Glutamatergic neuron (in vitro differentiated cells): ENCODE measurements at regions not wholly inside any gene's neighbourhood (a gene's known extent, or its start where the extent isn't known, plus 50 kb on each side); places are given as distances from the start of the nearest gene placed in this dataset.

Source experiments
- DNase-seq: peaks from one replicate; pipeline ENCODE4 v3.0.0; 2022
- H3K27ac Mint-ChIP-seq: one replicate; pipeline ENCODE4 v1.8.0; 2020; ENCODE audit warnings: mild to moderate bottlenecking, mixed read lengths, inconsistent platforms; ENCODE audit not compliant: unreplicated experiment
- H3K27me3 Mint-ChIP-seq: one replicate; pipeline ENCODE4 v1.8.0; 2020; ENCODE audit warnings: mild to moderate bottlenecking, moderate library complexity, mixed read lengths, inconsistent platforms; ENCODE audit not compliant: unreplicated experiment
- H3K36me3 Mint-ChIP-seq: one replicate; pipeline ENCODE4 v1.8.0; 2020; ENCODE audit warnings: mild to moderate bottlenecking, mixed read lengths, inconsistent platforms; ENCODE audit not compliant: unreplicated experiment
- H3K4me1 Mint-ChIP-seq: one replicate; pipeline ENCODE4 v1.8.0; 2020; ENCODE audit warnings: mild to moderate bottlenecking, low read depth, mixed read lengths, inconsistent platforms; ENCODE audit not compliant: unreplicated experiment
- H3K4me3 Mint-ChIP-seq: one replicate; pipeline ENCODE4 v1.8.0; 2020; ENCODE audit warnings: mild to moderate bottlenecking, mixed read lengths, inconsistent platforms; ENCODE audit not compliant: unreplicated experiment
- H3K9me3 Mint-ChIP-seq: one replicate; pipeline ENCODE4 v1.8.0; 2020; ENCODE audit warnings: mild to moderate bottlenecking, moderate library complexity, mixed read lengths, inconsistent platforms; ENCODE audit not compliant: unreplicated experiment
- TF ChIP-seq, protein P1 (sequence below): fragments of 200-600 bp; sonication (generic); IDR thresholded peaks from one replicate; pipeline ENCODE4 v1.5.0; 2021; ENCODE audit not compliant: partially characterized antibody, unreplicated experiment

DNA sequence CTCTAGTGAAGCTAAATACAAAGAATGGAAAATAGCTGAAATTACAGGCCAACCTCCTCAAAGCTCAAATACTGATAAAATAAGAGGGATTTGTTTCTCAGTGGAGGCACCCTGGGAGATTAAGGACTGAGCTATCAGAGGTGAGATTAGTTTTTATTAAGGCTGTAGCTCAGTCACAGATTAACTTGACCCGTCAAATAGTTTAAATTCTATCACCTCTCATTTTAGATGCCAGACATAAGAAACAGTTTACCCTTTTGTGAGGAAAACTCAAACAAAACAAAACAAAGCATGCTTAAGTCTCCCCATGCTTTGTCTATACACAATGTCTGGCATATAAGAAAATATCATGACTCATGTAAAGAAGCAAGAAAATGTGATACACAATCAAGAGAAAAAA, 208.3 kb upstream of the PMFBP1 start:
- Mint-ChIP-seq H3K27ac (no peak overlapping the region), H3K4me3 (no peak overlapping the region), H3K9me3 (no peaks in the 10 kb centered on the region), H3K36me3 (peaks cover 7% of the 10 kb centered on the region), H3K4me1 (no peaks in the 10 kb centered on the region), H3K27me3 (no peaks in the 10 kb centered on the region)
- DNase-seq: no peak
- TF ChIP-seq, protein P1, sequence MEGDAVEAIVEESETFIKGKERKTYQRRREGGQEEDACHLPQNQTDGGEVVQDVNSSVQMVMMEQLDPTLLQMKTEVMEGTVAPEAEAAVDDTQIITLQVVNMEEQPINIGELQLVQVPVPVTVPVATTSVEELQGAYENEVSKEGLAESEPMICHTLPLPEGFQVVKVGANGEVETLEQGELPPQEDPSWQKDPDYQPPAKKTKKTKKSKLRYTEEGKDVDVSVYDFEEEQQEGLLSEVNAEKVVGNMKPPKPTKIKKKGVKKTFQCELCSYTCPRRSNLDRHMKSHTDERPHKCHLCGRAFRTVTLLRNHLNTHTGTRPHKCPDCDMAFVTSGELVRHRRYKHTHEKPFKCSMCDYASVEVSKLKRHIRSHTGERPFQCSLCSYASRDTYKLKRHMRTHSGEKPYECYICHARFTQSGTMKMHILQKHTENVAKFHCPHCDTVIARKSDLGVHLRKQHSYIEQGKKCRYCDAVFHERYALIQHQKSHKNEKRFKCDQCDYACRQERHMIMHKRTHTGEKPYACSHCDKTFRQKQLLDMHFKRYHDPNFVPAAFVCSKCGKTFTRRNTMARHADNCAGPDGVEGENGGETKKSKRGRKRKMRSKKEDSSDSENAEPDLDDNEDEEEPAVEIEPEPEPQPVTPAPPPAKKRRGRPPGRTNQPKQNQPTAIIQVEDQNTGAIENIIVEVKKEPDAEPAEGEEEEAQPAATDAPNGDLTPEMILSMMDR: no peak

DNA sequence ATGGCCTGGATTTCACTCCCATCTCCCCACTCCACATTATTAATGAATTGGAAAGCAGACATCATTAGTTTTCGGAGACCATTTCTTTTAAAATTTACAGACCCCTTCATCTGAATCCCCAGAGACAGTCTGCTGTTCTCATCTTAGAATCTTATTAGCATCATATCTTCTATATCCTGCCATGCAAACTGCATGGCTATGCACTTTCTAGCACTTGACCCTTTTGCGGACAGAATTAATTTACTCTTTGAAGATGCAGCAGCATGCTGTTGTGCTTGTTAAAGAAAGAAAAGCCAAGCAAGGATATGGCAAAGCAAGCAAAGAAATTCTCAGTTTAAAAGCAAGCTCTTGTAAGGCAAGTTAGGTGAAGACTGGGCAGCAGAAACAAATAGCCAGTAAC, 201.2 kb upstream of the PMFBP1 start:
- no peaks in the 10 kb centered on the region for H3K9me3 Mint-ChIP-seq
- no peak overlapping the region for H3K27ac Mint-ChIP-seq
- H3K36me3 Mint-ChIP-seq: no peaks in the 10 kb centered on the region
- H3K4me1 Mint-ChIP-seq: peaks cover 11% of the 10 kb centered on the region
- TF ChIP-seq, protein P1: no peak
- no peak for DNase-seq
- peaks cover 2% of the 10 kb centered on the region for H3K27me3 Mint-ChIP-seq
- no peak overlapping the region for H3K4me3 Mint-ChIP-seq

DNA sequence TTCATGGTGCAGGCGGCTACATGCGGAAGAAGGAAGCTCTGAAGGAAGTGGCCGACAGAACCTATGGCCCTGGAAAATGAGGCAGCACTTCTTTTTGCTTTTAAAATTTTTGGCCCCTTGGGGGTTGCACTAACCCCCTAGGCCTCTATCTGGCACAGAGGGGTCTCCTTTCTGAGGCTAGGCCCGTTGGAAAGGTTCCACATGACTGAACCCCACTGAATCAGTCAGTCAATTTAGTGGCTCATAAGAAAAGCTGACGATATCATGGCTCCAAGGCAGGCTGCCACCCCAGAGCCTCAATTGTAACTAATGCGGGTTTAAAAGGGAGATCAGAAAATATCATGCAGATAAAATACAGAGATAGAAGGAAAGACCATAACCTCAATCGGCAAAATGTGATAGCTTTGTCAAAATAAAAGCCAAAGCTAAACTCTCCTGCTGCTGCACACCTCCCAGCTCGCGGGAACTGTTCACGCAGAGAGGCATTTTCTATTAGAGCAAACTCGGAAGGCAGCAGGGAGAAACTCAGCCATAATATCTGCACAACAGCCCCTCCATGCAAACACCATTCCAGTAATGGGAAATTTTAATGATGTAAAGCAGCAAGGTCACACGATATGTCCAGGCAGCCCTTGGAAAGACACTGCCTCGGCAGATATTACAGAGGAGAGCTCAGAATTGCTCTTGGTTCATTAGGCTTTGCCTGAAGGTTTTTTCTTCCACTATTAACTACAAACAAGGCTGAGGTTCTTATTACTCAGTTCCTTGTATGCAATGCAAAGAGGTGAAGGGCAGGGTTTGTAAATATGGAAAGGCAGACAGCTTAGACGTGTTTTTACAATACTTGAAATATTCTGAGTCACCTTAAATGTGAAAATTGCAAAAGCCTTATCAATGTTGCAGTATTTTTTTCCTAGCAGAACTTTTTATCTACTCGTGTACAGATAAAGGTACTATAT, 200.4 kb upstream of the PMFBP1 start:
- no peak for DNase-seq
- TF ChIP-seq, protein P1: no peak
- H3K27ac Mint-ChIP-seq: no peak overlapping the region
- peaks cover 2% of the 10 kb centered on the region for H3K27me3 Mint-ChIP-seq
- no peaks in the 10 kb centered on the region for H3K9me3 Mint-ChIP-seq
- peak overlapping the region; percentile 15 for H3K4me3 Mint-ChIP-seq
- no peaks in the 10 kb centered on the region for H3K36me3 Mint-ChIP-seq
- peaks cover 11% of the 10 kb centered on the region for H3K4me1 Mint-ChIP-seq

DNA sequence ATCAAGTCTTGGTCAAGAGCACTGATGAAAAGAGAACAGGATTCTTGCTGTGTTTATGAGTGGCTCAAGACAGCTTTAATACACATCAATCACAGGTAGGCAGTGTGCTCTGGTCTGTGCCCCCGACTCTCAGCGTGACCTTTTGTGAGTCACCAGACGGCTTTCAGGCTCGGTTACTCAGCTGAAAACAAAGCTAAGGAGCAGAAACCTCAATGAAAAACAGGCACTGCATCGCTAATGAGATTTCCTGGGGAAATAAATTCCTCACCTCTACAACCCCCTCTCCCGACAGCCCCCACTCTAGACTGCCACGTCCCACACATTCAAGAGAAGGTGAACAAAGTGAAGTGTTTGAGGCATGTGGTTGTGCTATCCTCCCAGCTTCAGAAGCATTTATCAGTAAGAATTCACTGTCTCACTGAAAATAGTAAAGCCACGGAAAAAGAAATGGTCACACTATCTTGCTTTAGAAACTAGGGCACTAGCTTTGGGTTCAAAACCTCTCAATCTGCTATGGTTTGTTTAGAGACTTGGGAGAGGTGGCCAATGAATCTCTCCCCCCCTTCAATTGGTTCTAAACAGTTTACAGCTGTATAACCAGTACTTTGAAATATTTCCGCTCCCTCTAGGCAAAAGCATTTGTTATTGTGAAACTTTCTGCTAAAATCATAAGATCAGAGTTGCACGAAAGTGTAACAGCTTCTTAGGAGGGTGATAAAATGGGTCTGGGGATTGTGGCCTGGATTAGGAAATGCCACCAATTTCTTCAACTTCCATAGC, 199.5 kb upstream of the PMFBP1 start:
- Mint-ChIP-seq H3K9me3 (no peaks in the 10 kb centered on the region), H3K27me3 (peaks cover 2% of the 10 kb centered on the region), H3K4me3 (no peak overlapping the region), H3K36me3 (no peaks in the 10 kb centered on the region), H3K27ac (no peak overlapping the region), H3K4me1 (peaks cover 11% of the 10 kb centered on the region)
- DNase-seq: no peak
- TF ChIP-seq, protein P1: no peak
